HG03521 (cell line): ENCODE measurements at regions not wholly inside any gene's neighbourhood (a gene's known extent, or its start where the extent isn't known, plus 50 kb on each side); places are given as distances from the start of the nearest gene placed in this dataset.
"Not testable (repeated sequence)": the region's sequence is repeated elsewhere in the genome, so short reads cannot be mapped to it uniquely, and the experiment has no call there.

Experiments
- ATAC-seq: cut with Tn5 transposase; IDR thresholded peaks from one replicate; pipeline ENCODE4 v1.9.1; 2021; ENCODE audit warnings: mild to moderate bottlenecking, moderate library complexity; ENCODE audit not compliant: unreplicated experiment

- ATAC-seq: no peak
Observed at GRCh38 chr21:28063241-28064216, 929.1 kb downstream of the LTN1 start.

GRCh38 chr21:28052956-28053355 is 939.7 kb downstream of the LTN1 start:
- not testable (repeated sequence) for ATAC-seq

- not testable (repeated sequence) for ATAC-seq
Observed at GRCh38 chr21:28051649-28052048, 941.0 kb downstream of the LTN1 start.

GRCh38 chr21:28035692-28036091 is 957.0 kb downstream of the LTN1 start:
- ATAC-seq: not testable (repeated sequence)

GRCh38 chr21:28034916-28035315 is 957.8 kb downstream of the LTN1 start:
- not testable (repeated sequence) for ATAC-seq

GRCh38 chr21:28034334-28034733 is 958.3 kb downstream of the LTN1 start:
- ATAC-seq: not testable (repeated sequence)

- ATAC-seq: not testable (repeated sequence)
Observed at GRCh38 chr21:28032652-28033051, 960.0 kb downstream of the LTN1 start.

- ATAC-seq: not testable (repeated sequence)
Observed at GRCh38 chr21:28031066-28031465, 961.6 kb downstream of the LTN1 start.

- no peak for ATAC-seq
Observed at GRCh38 chr21:28025111-28025510, 967.6 kb downstream of the LTN1 start.

- no peak for ATAC-seq
Observed at GRCh38 chr21:28018741-28019669, 973.7 kb downstream of the LTN1 start.

- no peak for ATAC-seq
Observed at GRCh38 chr21:28018213-28018612, 974.5 kb downstream of the LTN1 start.

- no peak for ATAC-seq
Observed at GRCh38 chr21:28016571-28016970, 976.1 kb downstream of the LTN1 start.

- ATAC-seq: not testable (repeated sequence)
Observed at GRCh38 chr21:28013123-28013522, 979.6 kb downstream of the LTN1 start.

GRCh38 chr21:28011970-28012369 is 980.7 kb downstream of the LTN1 start:
- ATAC-seq: not testable (repeated sequence)

GRCh38 chr21:28008245-28008644 is 984.4 kb downstream of the LTN1 start:
- ATAC-seq: not testable (repeated sequence)

- not testable (repeated sequence) for ATAC-seq
Observed at GRCh38 chr21:28003627-28004026, 989.0 kb downstream of the LTN1 start.

GRCh38 chr21:27996906-27997305 is 995.8 kb downstream of the LTN1 start:
- not testable (repeated sequence) for ATAC-seq

- not testable (repeated sequence) for ATAC-seq
Observed at GRCh38 chr21:27984663-27985325, 1007.9 kb downstream of the LTN1 start.

- ATAC-seq: not testable (repeated sequence)
Observed at GRCh38 chr21:27979446-27979845, 1012.6 kb upstream of the ADAMTS5 start.

GRCh38 chr21:27975514-27975913 is 1008.6 kb upstream of the ADAMTS5 start:
- ATAC-seq: no peak

- not testable (repeated sequence) for ATAC-seq
Observed at GRCh38 chr21:27974152-27974551, 1007.3 kb upstream of the ADAMTS5 start.
